ENCODE measurements at regions not wholly inside any gene's neighbourhood (a gene's known extent, or its start where the extent isn't known, plus 50 kb on each side); places are given as distances from the start of the nearest gene placed in this dataset.
A peak's percentile ranks its signal among the peaks of the same experiment; 100 is the strongest.
"Not testable (repeated sequence)": the region's sequence is repeated elsewhere in the genome, so short reads cannot be mapped to it uniquely, and the experiment has no call there.

- no peak for DNase-seq
These were observed 828.9 kb downstream of the EPHA4 start for GRCh38 chr2:220743203-220743602.

GRCh38 chr2:220744861-220745260 is 827.2 kb downstream of the EPHA4 start:
- peak; percentile 7 for DNase-seq

- DNase-seq, result no peak
These were observed 826.4 kb downstream of the EPHA4 start for GRCh38 chr2:220745682-220746081.

- no peak for DNase-seq
These were observed 824.4 kb downstream of the EPHA4 start for GRCh38 chr2:220747736-220748135.

GRCh38 chr2:220748875-220749479 is 823.1 kb downstream of the EPHA4 start:
- no peak for DNase-seq

- no peak for DNase-seq
These were observed 818.6 kb downstream of the EPHA4 start for GRCh38 chr2:220753486-220753885.

GRCh38 chr2:220756653-220757052 is 815.5 kb downstream of the EPHA4 start:
- DNase-seq, result no peak

- DNase-seq, result not testable (repeated sequence)
These were observed 813.7 kb downstream of the EPHA4 start for GRCh38 chr2:220758376-220758775.

- DNase-seq, result no peak
These were observed 807.9 kb downstream of the EPHA4 start for GRCh38 chr2:220764171-220764570.

GRCh38 chr2:220767591-220768255 is 804.4 kb downstream of the EPHA4 start:
- DNase-seq, result no peak

GRCh38 chr2:220775856-220776488 is 796.1 kb downstream of the EPHA4 start:
- DNase-seq, result peak; percentile 37

GRCh38 chr2:220779076-220779475 is 793.0 kb downstream of the EPHA4 start:
- DNase-seq, result not testable (repeated sequence)

GRCh38 chr2:220779511-220779910 is 792.6 kb downstream of the EPHA4 start:
- DNase-seq, result no peak

GRCh38 chr2:220779931-220780330 is 792.2 kb downstream of the EPHA4 start:
- peak; percentile 59 for DNase-seq

- no peak for DNase-seq
These were observed 790.4 kb downstream of the EPHA4 start for GRCh38 chr2:220781622-220782241.

GRCh38 chr2:220782609-220783113 is 789.4 kb downstream of the EPHA4 start:
- DNase-seq, result no peak

GRCh38 chr2:220783671-220784070 is 788.4 kb downstream of the EPHA4 start:
- no peak for DNase-seq

- no peak for DNase-seq
These were observed 786.9 kb downstream of the EPHA4 start for GRCh38 chr2:220785178-220785577.

- no peak for DNase-seq
These were observed 785.9 kb downstream of the EPHA4 start for GRCh38 chr2:220786216-220786615.

- no peak for DNase-seq
These were observed 784.9 kb downstream of the EPHA4 start for GRCh38 chr2:220787251-220787650.

- peak; percentile 60 for DNase-seq
These were observed 782.1 kb downstream of the EPHA4 start for GRCh38 chr2:220789961-220790360.

- DNase-seq, result no peak
These were observed 776.4 kb downstream of the EPHA4 start for GRCh38 chr2:220795705-220796104.

- no peak for DNase-seq
These were observed 761.0 kb downstream of the EPHA4 start for GRCh38 chr2:220811115-220811514.

Data from HCEC 1CT (cell line).